HEK293T (cell line): ENCODE measurements at regions not wholly inside any gene's neighbourhood (a gene's known extent, or its start where the extent isn't known, plus 50 kb on each side); places are given as distances from the start of the nearest gene placed in this dataset.

Source experiments
- ARNT ChIP-seq: fragments of 450-650 bp; IDR thresholded peaks from 2 replicates; pipeline ENCODE4 v1.6.1; 2017; ENCODE audit warnings: mild to moderate bottlenecking
- BHLHE40 ChIP-seq: fragments of 450-650 bp; IDR thresholded peaks from 2 replicates; pipeline ENCODE4 v1.6.1; 2016; ENCODE audit warnings: mild to moderate bottlenecking, moderate library complexity, borderline replicate concordance
- CTBP1 ChIP-seq: fragments of 450-650 bp; IDR thresholded peaks from 2 replicates; pipeline ENCODE4 v1.6.1; 2016; ENCODE audit warnings: borderline replicate concordance
- ELF4 ChIP-seq: fragments of 450-650 bp; IDR thresholded peaks from 2 replicates; pipeline ENCODE4 v1.6.1; 2017; ENCODE audit warnings: antibody characterized with exemption
- FOXA1 ChIP-seq: fragments of 450-650 bp; IDR thresholded peaks from 2 replicates; pipeline ENCODE4 v1.6.1; 2016; ENCODE audit warnings: mild to moderate bottlenecking
- FOXK2 ChIP-seq: fragments of 450-650 bp; IDR thresholded peaks from 2 replicates; pipeline ENCODE4 v1.6.1; 2016; ENCODE audit warnings: mild to moderate bottlenecking
- FOXM1 ChIP-seq: fragments of 450-650 bp; IDR thresholded peaks from 2 replicates; pipeline ENCODE4 v1.6.1; 2017; ENCODE audit warnings: mild to moderate bottlenecking, borderline replicate concordance
- HDGF ChIP-seq: fragments of 450-650 bp; IDR thresholded peaks from 2 replicates; pipeline ENCODE4 v1.6.1; 2017; ENCODE audit warnings: antibody characterized with exemption, borderline replicate concordance
- L3MBTL2 ChIP-seq: fragments of 450-650 bp; conservative IDR thresholded peaks from 2 replicates; pipeline ENCODE4 v1.6.1; 2016; ENCODE audit warnings: mild to moderate bottlenecking
- SP1 ChIP-seq: fragments of 450-650 bp; IDR thresholded peaks from 2 replicates; pipeline ENCODE4 v1.6.1; 2017
- TARDBP ChIP-seq: fragments of 450-650 bp; IDR thresholded peaks from 2 replicates; pipeline ENCODE4 v1.6.1; 2016
- ZNF384 ChIP-seq: fragments of 450-650 bp; IDR thresholded peaks from 2 replicates; pipeline ENCODE4 v1.6.1; 2016

DNA sequence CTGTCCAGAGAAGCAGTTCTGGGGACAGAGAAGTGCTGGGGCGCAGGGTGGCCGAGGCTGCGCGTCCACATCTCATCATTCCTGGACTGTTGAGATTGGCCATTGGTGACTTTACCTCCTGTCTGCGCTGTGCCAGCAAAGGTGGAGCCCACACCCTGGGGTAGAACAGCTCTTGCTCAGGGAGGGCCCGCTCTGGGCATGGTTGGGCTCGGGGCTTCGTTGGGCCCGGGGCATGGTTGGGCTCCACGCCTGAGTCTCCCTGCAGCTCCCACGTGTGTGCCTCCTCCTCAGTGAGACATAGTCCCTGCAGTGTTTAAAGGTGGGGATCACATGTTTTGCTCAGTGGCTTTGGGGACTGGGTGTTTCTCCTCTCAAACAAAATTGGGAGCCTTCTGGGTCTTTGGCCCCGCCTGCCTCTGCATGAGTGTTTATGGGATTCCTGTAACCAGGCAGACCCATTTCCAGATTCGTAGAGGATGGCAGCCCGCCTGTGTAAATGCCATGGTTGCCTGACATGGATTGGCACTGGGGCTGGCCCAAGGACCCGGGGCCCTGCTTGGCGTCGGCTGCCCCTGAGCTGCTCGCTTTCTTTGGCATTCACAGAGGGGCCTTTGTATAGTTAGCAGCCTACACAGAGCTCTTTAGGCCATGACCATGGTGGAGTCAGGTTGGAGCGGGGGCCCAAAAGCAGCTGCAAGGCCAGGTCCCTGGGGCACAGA is 104.6 kb downstream of the TLR5 start:
- TF ChIP-seq ZNF384 (no peak), FOXM1 (no peak), FOXA1 (no peak), ARNT (no peak), BHLHE40 (no peak), FOXK2 (no peak), ELF4 (no peak), CTBP1 (no peak), SP1 (no peak), TARDBP (no peak), L3MBTL2 (no peak), HDGF (no peak)
